Mesothelial cell of epicardium (in vitro differentiated cells): ENCODE measurements at regions not wholly inside any gene's neighbourhood (a gene's known extent, or its start where the extent isn't known, plus 50 kb on each side); places are given as distances from the start of the nearest gene placed in this dataset.

Experiments used
- DNase-seq, 2 experiments: peaks; one replicate each; pipeline ENCODE4 v3.0.0; 2021; ENCODE audit warnings: low spot score in 2 of 2; ENCODE audit not compliant: unreplicated experiment in 2 of 2
- H3K27ac Mint-ChIP-seq: 2 replicates; pipeline ENCODE4 v1.8.0; 2021; ENCODE audit warnings: mixed read lengths
- H3K27me3 Mint-ChIP-seq: 2 replicates; pipeline ENCODE4 v1.8.0; 2021; ENCODE audit warnings: low read depth, mixed read lengths
- H3K36me3 Mint-ChIP-seq: 2 replicates; pipeline ENCODE4 v1.8.0; 2021; ENCODE audit warnings: mixed read lengths
- H3K4me1 Mint-ChIP-seq: 2 replicates; pipeline ENCODE4 v1.8.0; 2021; ENCODE audit warnings: mixed read lengths
- H3K4me3 Mint-ChIP-seq: 2 replicates; pipeline ENCODE4 v1.8.0; 2021; ENCODE audit warnings: mild to moderate bottlenecking, moderate library complexity, mixed read lengths
- H3K9me3 Mint-ChIP-seq: 2 replicates; pipeline ENCODE4 v1.8.0; 2021; ENCODE audit warnings: mixed read lengths
- TF ChIP-seq, protein P1 (sequence below): fragments of 200-600 bp; sonication (generic); IDR thresholded peaks from one replicate; pipeline ENCODE4 v1.5.0; 2021; ENCODE audit warnings: antibody characterized with exemption; ENCODE audit not compliant: unreplicated experiment

DNA sequence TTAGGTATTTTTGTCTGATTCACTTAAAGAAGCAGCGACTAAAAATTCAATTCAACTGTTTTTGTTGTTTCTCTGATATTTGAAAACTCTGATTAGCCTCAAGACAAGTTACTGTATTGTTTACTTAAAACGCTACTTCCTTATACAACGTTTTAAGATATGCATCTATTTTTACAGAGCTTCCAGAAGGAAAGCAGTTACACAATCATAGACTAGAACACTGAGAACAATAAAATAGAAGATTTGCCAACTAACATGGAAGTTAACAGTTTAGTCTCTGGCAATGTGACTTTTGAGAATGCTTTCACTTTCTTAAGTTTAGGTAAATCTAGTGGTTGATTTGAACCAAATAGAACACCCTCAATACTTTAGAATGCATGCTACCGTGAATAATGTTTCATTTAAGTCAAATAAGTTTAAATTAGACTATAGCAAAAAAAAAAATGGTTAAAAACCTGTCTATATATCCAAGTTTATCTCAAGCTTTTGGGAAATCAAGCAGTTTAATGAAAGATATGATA, 614.8 kb downstream of the DACH1 start:
- Mint-ChIP-seq H3K9me3 (peaks cover 6% of the 10 kb centered on the region), H3K27me3 (no peaks in the 10 kb centered on the region), H3K27ac (no peak overlapping the region), H3K36me3 (no peaks in the 10 kb centered on the region), H3K4me3 (no peak overlapping the region), H3K4me1 (peaks cover 6% of the 10 kb centered on the region)
- TF ChIP-seq, protein P1, sequence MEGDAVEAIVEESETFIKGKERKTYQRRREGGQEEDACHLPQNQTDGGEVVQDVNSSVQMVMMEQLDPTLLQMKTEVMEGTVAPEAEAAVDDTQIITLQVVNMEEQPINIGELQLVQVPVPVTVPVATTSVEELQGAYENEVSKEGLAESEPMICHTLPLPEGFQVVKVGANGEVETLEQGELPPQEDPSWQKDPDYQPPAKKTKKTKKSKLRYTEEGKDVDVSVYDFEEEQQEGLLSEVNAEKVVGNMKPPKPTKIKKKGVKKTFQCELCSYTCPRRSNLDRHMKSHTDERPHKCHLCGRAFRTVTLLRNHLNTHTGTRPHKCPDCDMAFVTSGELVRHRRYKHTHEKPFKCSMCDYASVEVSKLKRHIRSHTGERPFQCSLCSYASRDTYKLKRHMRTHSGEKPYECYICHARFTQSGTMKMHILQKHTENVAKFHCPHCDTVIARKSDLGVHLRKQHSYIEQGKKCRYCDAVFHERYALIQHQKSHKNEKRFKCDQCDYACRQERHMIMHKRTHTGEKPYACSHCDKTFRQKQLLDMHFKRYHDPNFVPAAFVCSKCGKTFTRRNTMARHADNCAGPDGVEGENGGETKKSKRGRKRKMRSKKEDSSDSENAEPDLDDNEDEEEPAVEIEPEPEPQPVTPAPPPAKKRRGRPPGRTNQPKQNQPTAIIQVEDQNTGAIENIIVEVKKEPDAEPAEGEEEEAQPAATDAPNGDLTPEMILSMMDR, result no peak
- no peak for DNase-seq

DNA sequence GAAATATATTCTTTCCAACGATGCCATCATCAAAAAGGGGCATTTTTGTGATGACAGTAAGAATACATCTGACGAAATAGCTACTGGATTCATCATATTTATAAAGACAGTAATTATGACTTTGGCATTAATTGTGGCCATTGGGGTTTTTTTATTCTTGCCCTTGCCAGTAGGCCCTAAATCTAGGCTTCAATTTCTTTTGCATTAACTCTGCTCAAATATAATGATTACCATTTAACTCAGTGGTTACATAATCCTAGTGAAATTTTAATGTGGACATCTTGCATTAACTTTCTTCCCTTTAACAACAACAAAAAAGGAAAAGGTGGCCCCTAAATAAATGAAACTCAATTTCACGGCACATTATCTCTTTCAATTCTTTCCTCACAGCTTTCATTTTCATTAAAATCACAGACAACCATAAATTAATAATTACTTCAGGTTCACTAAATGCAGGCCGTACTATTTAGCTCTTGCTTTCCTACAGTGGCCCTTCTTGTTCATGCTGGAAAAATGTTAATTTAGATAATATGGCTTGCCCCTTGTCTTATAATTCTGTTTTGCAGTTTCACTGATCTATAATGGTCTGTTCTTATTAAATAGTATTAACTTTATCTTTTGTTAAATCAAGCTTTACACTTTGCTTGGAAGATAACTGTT, 615.6 kb downstream of the DACH1 start:
- Mint-ChIP-seq H3K4me1 (peaks cover 6% of the 10 kb centered on the region), H3K9me3 (peaks cover 6% of the 10 kb centered on the region), H3K27ac (no peak overlapping the region), H3K27me3 (no peaks in the 10 kb centered on the region), H3K4me3 (no peak overlapping the region), H3K36me3 (no peaks in the 10 kb centered on the region)
- no peak for DNase-seq
- TF ChIP-seq, protein P1, result no peak

DNA sequence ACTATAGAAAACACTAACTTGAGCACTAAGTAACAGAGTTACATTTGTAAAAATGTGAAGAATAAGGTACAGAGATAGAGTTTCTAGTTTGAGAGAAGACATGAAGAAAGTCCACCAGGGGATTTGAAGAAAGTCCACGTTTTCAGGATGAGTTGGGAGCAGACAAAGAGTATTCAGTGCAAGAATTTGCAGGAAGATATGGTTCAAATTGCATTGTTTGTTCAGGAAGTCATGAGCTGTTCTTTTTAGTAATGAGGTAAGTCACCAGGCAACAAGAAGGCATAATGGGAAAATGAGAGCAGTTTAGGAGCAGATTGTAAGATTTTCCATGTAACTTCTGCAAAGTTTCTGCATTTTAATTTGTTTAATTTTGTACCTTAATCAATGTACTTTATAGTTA, 618.0 kb downstream of the DACH1 start:
- Mint-ChIP-seq H3K4me3 (no peak overlapping the region), H3K36me3 (no peaks in the 10 kb centered on the region), H3K4me1 (peaks cover 6% of the 10 kb centered on the region), H3K27me3 (no peaks in the 10 kb centered on the region), H3K27ac (no peak overlapping the region), H3K9me3 (peaks cover 5% of the 10 kb centered on the region)
- TF ChIP-seq, protein P1, result no peak
- DNase-seq, result no peak

DNA sequence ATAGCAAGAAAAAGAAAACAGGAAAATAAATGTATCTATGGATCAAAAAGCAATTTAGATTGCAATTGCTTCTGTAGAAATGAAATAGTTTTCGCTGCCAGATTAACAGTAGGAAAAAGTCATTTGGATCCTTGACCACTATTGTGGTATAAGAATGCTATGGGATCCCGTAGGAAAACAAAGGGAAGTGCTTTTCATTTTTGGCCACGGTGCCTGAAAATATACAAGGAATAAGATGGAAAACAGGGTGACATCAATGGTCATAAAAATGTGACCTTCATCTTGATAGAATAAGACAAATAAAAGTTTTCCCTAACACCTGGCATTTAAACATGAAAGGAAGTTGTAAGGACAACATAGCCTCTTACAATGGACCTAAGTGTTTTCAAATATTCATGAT, 622.8 kb downstream of the DACH1 start:
- DNase-seq, result no peak
- TF ChIP-seq, protein P1, result no peak
- H3K4me1 Mint-ChIP-seq, result peaks cover 21% of the 10 kb centered on the region
- H3K9me3 Mint-ChIP-seq, result peaks cover 5% of the 10 kb centered on the region
- no peaks in the 10 kb centered on the region for H3K27me3 Mint-ChIP-seq
- H3K27ac Mint-ChIP-seq, result no peak overlapping the region
- no peak overlapping the region for H3K4me3 Mint-ChIP-seq
- H3K36me3 Mint-ChIP-seq, result no peaks in the 10 kb centered on the region

DNA sequence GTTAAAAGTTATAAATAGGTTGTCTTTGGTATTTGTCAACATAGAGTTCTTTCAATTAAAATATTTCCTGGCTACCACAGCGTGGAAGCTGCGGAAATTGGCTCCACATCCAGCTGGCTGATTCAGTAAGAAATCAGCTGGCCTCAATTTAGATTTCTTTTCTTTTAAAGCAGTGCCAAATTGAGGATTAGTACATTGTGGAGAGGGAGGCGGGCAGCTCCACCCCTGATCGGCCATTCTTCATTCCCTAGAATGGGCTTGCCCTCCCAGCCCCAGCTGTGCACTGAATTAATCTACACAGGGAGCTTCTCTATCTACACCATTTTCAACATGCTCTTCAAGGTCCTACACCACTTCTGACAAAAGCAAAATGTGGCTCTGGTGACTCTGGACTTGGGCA, 624.8 kb downstream of the DACH1 start:
- Mint-ChIP-seq H3K4me1 (peaks cover 21% of the 10 kb centered on the region), H3K4me3 (no peak overlapping the region), H3K9me3 (peaks cover 5% of the 10 kb centered on the region), H3K27ac (peak overlapping the region; percentile 74), H3K36me3 (no peaks in the 10 kb centered on the region), H3K27me3 (no peaks in the 10 kb centered on the region)
- DNase-seq, result no peak
- TF ChIP-seq, protein P1, result no peak
